ENCODE measurements at regions not wholly inside any gene's neighbourhood (a gene's known extent, or its start where the extent isn't known, plus 50 kb on each side); places are given as distances from the start of the nearest gene placed in this dataset.
"Not testable (repeated sequence)": the region's sequence is repeated elsewhere in the genome, so short reads cannot be mapped to it uniquely, and the experiment has no call there.

- no peak overlapping the region for H3K9ac ChIP-seq (ENCODE audit: low read depth in 1 of 2, low read length in 2 of 2)
- no peaks in the 10 kb centered on the region for H3K9me3 ChIP-seq (ENCODE audit: control insufficient read depth in 1 of 2, low read length in 2 of 2)
- H3K27me3 ChIP-seq (ENCODE audit: control insufficient read depth in 1 of 2, insufficient read depth in 2 of 2, low read length in 2 of 2) = peaks cover 27 to 44% of the 10 kb centered on the region in 2 donors
- H3K4me3 ChIP-seq (ENCODE audit: low read depth in 1 of 2, low read length in 2 of 2) = no peak overlapping the region
- no peak overlapping the region for H3K27ac ChIP-seq (ENCODE audit: low read depth, low read length)
- H3K4me1 ChIP-seq (ENCODE audit: control insufficient read depth in 1 of 2, insufficient read depth in 2 of 2, low read length in 2 of 2) = peaks cover 0 to 7% of the 10 kb centered on the region in 2 donors
- no peaks in the 10 kb centered on the region for H3K36me3 ChIP-seq (ENCODE audit: control insufficient read depth in 1 of 2, insufficient read depth in 2 of 2, low read length in 2 of 2)
Observed at GRCh38 chr5:1655496-1656270, 131.9 kb upstream of the LPCAT1 start.

GRCh38 chr5:1654786-1655495 lies 131.2 kb upstream of the LPCAT1 start:
- peaks cover 0 to 7% of the 10 kb centered on the region in 2 donors for H3K4me1 ChIP-seq (ENCODE audit: control insufficient read depth in 1 of 2, insufficient read depth in 2 of 2, low read length in 2 of 2)
- H3K9me3 ChIP-seq (ENCODE audit: control insufficient read depth in 1 of 2, low read length in 2 of 2) = no peaks in the 10 kb centered on the region
- H3K9ac ChIP-seq (ENCODE audit: low read depth in 1 of 2, low read length in 2 of 2) = no peak overlapping the region
- no peak overlapping the region for H3K27ac ChIP-seq (ENCODE audit: low read depth, low read length)
- H3K27me3 ChIP-seq (ENCODE audit: control insufficient read depth in 1 of 2, insufficient read depth in 2 of 2, low read length in 2 of 2) = peaks cover 27 to 44% of the 10 kb centered on the region in 2 donors
- no peaks in the 10 kb centered on the region for H3K36me3 ChIP-seq (ENCODE audit: control insufficient read depth in 1 of 2, insufficient read depth in 2 of 2, low read length in 2 of 2)
- no peak overlapping the region for H3K4me3 ChIP-seq (ENCODE audit: low read depth in 1 of 2, low read length in 2 of 2)

- H3K4me3 ChIP-seq (ENCODE audit: low read depth in 1 of 2, low read length in 2 of 2); H3K27ac ChIP-seq (ENCODE audit: low read depth, low read length); H3K36me3 ChIP-seq (ENCODE audit: control insufficient read depth in 1 of 2, insufficient read depth in 2 of 2, low read length in 2 of 2); H3K9ac ChIP-seq (ENCODE audit: low read depth in 1 of 2, low read length in 2 of 2); H3K9me3 ChIP-seq (ENCODE audit: control insufficient read depth in 1 of 2, low read length in 2 of 2); H3K4me1 ChIP-seq (ENCODE audit: control insufficient read depth in 1 of 2, insufficient read depth in 2 of 2, low read length in 2 of 2): not testable (repeated sequence)
- peaks cover 22 to 39% of the 10 kb centered on the region in 2 donors for H3K27me3 ChIP-seq (ENCODE audit: control insufficient read depth in 1 of 2, insufficient read depth in 2 of 2, low read length in 2 of 2)
Observed at GRCh38 chr5:1653698-1654651, 130.2 kb upstream of the LPCAT1 start.

- Histone ChIP-seq H3K4me3 (ENCODE audit: low read depth in 1 of 2, low read length in 2 of 2) (no peak overlapping the region), H3K9ac (ENCODE audit: low read depth in 1 of 2, low read length in 2 of 2) (no peak overlapping the region), H3K4me1 (ENCODE audit: control insufficient read depth in 1 of 2, insufficient read depth in 2 of 2, low read length in 2 of 2) (peaks cover 0 to 7% of the 10 kb centered on the region in 2 donors), H3K36me3 (ENCODE audit: control insufficient read depth in 1 of 2, insufficient read depth in 2 of 2, low read length in 2 of 2) (no peaks in the 10 kb centered on the region), H3K27ac (ENCODE audit: low read depth, low read length) (no peak overlapping the region), H3K9me3 (ENCODE audit: control insufficient read depth in 1 of 2, low read length in 2 of 2) (no peaks in the 10 kb centered on the region), H3K27me3 (ENCODE audit: control insufficient read depth in 1 of 2, insufficient read depth in 2 of 2, low read length in 2 of 2) (peaks cover 17 to 33% of the 10 kb centered on the region in 2 donors)
Observed at GRCh38 chr5:1652873-1653697, 129.3 kb upstream of the LPCAT1 start.

GRCh38 chr5:1651971-1652872 lies 128.5 kb upstream of the LPCAT1 start:
- Histone ChIP-seq H3K36me3 (ENCODE audit: control insufficient read depth in 1 of 2, insufficient read depth in 2 of 2, low read length in 2 of 2) (no peaks in the 10 kb centered on the region), H3K27ac (ENCODE audit: low read depth, low read length) (no peak overlapping the region), H3K9ac (ENCODE audit: low read depth in 1 of 2, low read length in 2 of 2) (no peak overlapping the region), H3K27me3 (ENCODE audit: control insufficient read depth in 1 of 2, insufficient read depth in 2 of 2, low read length in 2 of 2) (peaks cover 17 to 28% of the 10 kb centered on the region in 2 donors), H3K4me3 (ENCODE audit: low read depth in 1 of 2, low read length in 2 of 2) (no peak overlapping the region), H3K9me3 (ENCODE audit: control insufficient read depth in 1 of 2, low read length in 2 of 2) (no peaks in the 10 kb centered on the region), H3K4me1 (ENCODE audit: control insufficient read depth in 1 of 2, insufficient read depth in 2 of 2, low read length in 2 of 2) (peaks cover 0 to 7% of the 10 kb centered on the region in 2 donors)

GRCh38 chr5:1651250-1651649 lies 127.5 kb upstream of the LPCAT1 start:
- H3K9ac ChIP-seq (ENCODE audit: low read depth in 1 of 2, low read length in 2 of 2) = no peak overlapping the region
- peaks cover 0 to 7% of the 10 kb centered on the region in 2 donors for H3K4me1 ChIP-seq (ENCODE audit: control insufficient read depth in 1 of 2, insufficient read depth in 2 of 2, low read length in 2 of 2)
- H3K27ac ChIP-seq (ENCODE audit: low read depth, low read length) = no peak overlapping the region
- H3K4me3 ChIP-seq (ENCODE audit: low read depth in 1 of 2, low read length in 2 of 2) = no peak overlapping the region
- peaks cover 17 to 21% of the 10 kb centered on the region in 2 donors for H3K27me3 ChIP-seq (ENCODE audit: control insufficient read depth in 1 of 2, insufficient read depth in 2 of 2, low read length in 2 of 2)
- no peaks in the 10 kb centered on the region for H3K9me3 ChIP-seq (ENCODE audit: control insufficient read depth in 1 of 2, low read length in 2 of 2)
- no peaks in the 10 kb centered on the region for H3K36me3 ChIP-seq (ENCODE audit: control insufficient read depth in 1 of 2, insufficient read depth in 2 of 2, low read length in 2 of 2)

- no peak overlapping the region for H3K4me3 ChIP-seq (ENCODE audit: low read depth in 1 of 2, low read length in 2 of 2)
- no peak overlapping the region for H3K27ac ChIP-seq (ENCODE audit: low read depth, low read length)
- H3K4me1 ChIP-seq (ENCODE audit: control insufficient read depth in 1 of 2, insufficient read depth in 2 of 2, low read length in 2 of 2) = peaks cover 0 to 14% of the 10 kb centered on the region in 2 donors
- no peaks in the 10 kb centered on the region for H3K9me3 ChIP-seq (ENCODE audit: control insufficient read depth in 1 of 2, low read length in 2 of 2)
- no peak overlapping the region for H3K9ac ChIP-seq (ENCODE audit: low read depth in 1 of 2, low read length in 2 of 2)
- H3K36me3 ChIP-seq (ENCODE audit: control insufficient read depth in 1 of 2, insufficient read depth in 2 of 2, low read length in 2 of 2) = no peaks in the 10 kb centered on the region
- peaks cover 18 to 24% of the 10 kb centered on the region in 2 donors for H3K27me3 ChIP-seq (ENCODE audit: control insufficient read depth in 1 of 2, insufficient read depth in 2 of 2, low read length in 2 of 2)
Observed at GRCh38 chr5:1649554-1649953, 125.8 kb upstream of the LPCAT1 start.

GRCh38 chr5:1648806-1649205 lies 125.0 kb upstream of the LPCAT1 start:
- Histone ChIP-seq H3K27me3 (ENCODE audit: control insufficient read depth in 1 of 2, insufficient read depth in 2 of 2, low read length in 2 of 2) (peaks cover 23 to 30% of the 10 kb centered on the region in 2 donors), H3K36me3 (ENCODE audit: control insufficient read depth in 1 of 2, insufficient read depth in 2 of 2, low read length in 2 of 2) (no peaks in the 10 kb centered on the region), H3K9me3 (ENCODE audit: control insufficient read depth in 1 of 2, low read length in 2 of 2) (no peaks in the 10 kb centered on the region), H3K9ac (ENCODE audit: low read depth in 1 of 2, low read length in 2 of 2) (no peak overlapping the region), H3K4me1 (ENCODE audit: control insufficient read depth in 1 of 2, insufficient read depth in 2 of 2, low read length in 2 of 2) (peaks cover 0 to 14% of the 10 kb centered on the region in 2 donors), H3K27ac (ENCODE audit: low read depth, low read length) (no peak overlapping the region), H3K4me3 (ENCODE audit: low read depth in 1 of 2, low read length in 2 of 2) (no peak overlapping the region)
